ENCODE measurements at regions not wholly inside any gene's neighbourhood (a gene's known extent, or its start where the extent isn't known, plus 50 kb on each side); places are given as distances from the start of the nearest gene placed in this dataset.

- intact Hi-C loops (cut with DNase I), result loop anchor here in 1 of 4 donors (10.0 kb wide), 1 partner anchor 91 kb away; no protein-coding TSS in a partner anchor
- DNase-seq (no peak), ATAC-seq (no peak)
- Histone ChIP-seq H3K27ac (ENCODE audit: low read length) (no peak overlapping the region), H3K27me3 (ENCODE audit: control insufficient read depth, insufficient read depth) (no peaks in the 10 kb centered on the region), H3K4me1 (ENCODE audit: control insufficient read depth, insufficient read depth, low read length) (no peaks in the 10 kb centered on the region), H3K9me3 (ENCODE audit: control insufficient read depth, low read length) (no peaks in the 10 kb centered on the region), H3K4me3 (ENCODE audit: low read length) (no peak overlapping the region)
- WGBS, result 70% methylated on average over 1 of the region's 1 CpG
These were observed 52.9 kb upstream of the HPGDS start for GRCh38 chr4:94395562-94395961.

- Histone ChIP-seq H3K9me3 (ENCODE audit: control insufficient read depth, low read length) (no peaks in the 10 kb centered on the region), H3K4me1 (ENCODE audit: control insufficient read depth, insufficient read depth, low read length) (peaks cover 3% of the 10 kb centered on the region), H3K27ac (ENCODE audit: low read length) (no peak overlapping the region), H3K4me3 (ENCODE audit: low read length) (no peak overlapping the region), H3K27me3 (ENCODE audit: control insufficient read depth, insufficient read depth) (no peaks in the 10 kb centered on the region)
- 97% methylated on average over 2 of the region's 2 CpGs for WGBS
- DNase-seq, result no peak
- ATAC-seq, result no peak
- intact Hi-C loops (cut with DNase I), result loop anchor here in 1 of 4 donors (10.0 kb wide), 1 partner anchor 92 kb away; no protein-coding TSS in a partner anchor
These were observed 54.3 kb upstream of the HPGDS start for GRCh38 chr4:94396984-94397383.

- intact Hi-C loops (cut with DNase I), result loop anchor here in 1 of 4 donors (10.0 kb wide), 1 partner anchor 93 kb away; no protein-coding TSS in a partner anchor
- Histone ChIP-seq H3K4me1 (ENCODE audit: control insufficient read depth, insufficient read depth, low read length) (peaks cover 3% of the 10 kb centered on the region), H3K4me3 (ENCODE audit: low read length) (no peak overlapping the region), H3K27me3 (ENCODE audit: control insufficient read depth, insufficient read depth) (no peaks in the 10 kb centered on the region), H3K9me3 (ENCODE audit: control insufficient read depth, low read length) (no peaks in the 10 kb centered on the region), H3K27ac (ENCODE audit: low read length) (no peak overlapping the region)
- ATAC-seq, result no peak
- DNase-seq, result no peak
- 84% methylated on average over 2 of the region's 2 CpGs for WGBS
These were observed 54.1 kb upstream of the PDLIM5 start for GRCh38 chr4:94397635-94398034.

- 85% methylated on average over 2 of the region's 2 CpGs for WGBS
- Histone ChIP-seq H3K27ac (ENCODE audit: low read length) (no peak overlapping the region), H3K9me3 (ENCODE audit: control insufficient read depth, low read length) (no peaks in the 10 kb centered on the region), H3K4me3 (ENCODE audit: low read length) (no peak overlapping the region), H3K4me1 (ENCODE audit: control insufficient read depth, insufficient read depth, low read length) (peaks cover 3% of the 10 kb centered on the region), H3K27me3 (ENCODE audit: control insufficient read depth, insufficient read depth) (no peaks in the 10 kb centered on the region)
- no peak for DNase-seq
- no peak for ATAC-seq
- intact Hi-C loops (cut with DNase I), result loop anchor here in 1 of 4 donors (10.0 kb wide), 1 partner anchor 94 kb away; no protein-coding TSS in a partner anchor
These were observed 52.5 kb upstream of the PDLIM5 start for GRCh38 chr4:94399277-94399676.

- DNase-seq, result no peak
- intact Hi-C loops (cut with DNase I), result loop anchor here in 1 of 4 donors (10.0 kb wide), 1 partner anchor 95 kb away; no protein-coding TSS in a partner anchor
- ATAC-seq, result peak in 1 of 2 donors; percentile 41
- Histone ChIP-seq H3K27me3 (ENCODE audit: control insufficient read depth, insufficient read depth) (no peaks in the 10 kb centered on the region), H3K4me3 (ENCODE audit: low read length) (no peak overlapping the region), H3K4me1 (ENCODE audit: control insufficient read depth, insufficient read depth, low read length) (peaks cover 3% of the 10 kb centered on the region), H3K27ac (ENCODE audit: low read length) (no peak overlapping the region), H3K9me3 (ENCODE audit: control insufficient read depth, low read length) (no peaks in the 10 kb centered on the region)
- WGBS, result 49% methylated on average over 1 of the region's 1 CpG
These were observed 52.0 kb upstream of the PDLIM5 start for GRCh38 chr4:94399721-94400120.

- no peak overlapping the region for H3K27ac ChIP-seq (ENCODE audit: low read length)
- WGBS, result 43% methylated on average over 3 of the region's 3 CpGs
- no peaks in the 10 kb centered on the region for H3K9me3 ChIP-seq (ENCODE audit: control insufficient read depth, low read length)
- no peak overlapping the region for H3K4me3 ChIP-seq (ENCODE audit: low read length)
- no peak for DNase-seq
- ATAC-seq, result no peak
- peaks cover 3% of the 10 kb centered on the region for H3K4me1 ChIP-seq (ENCODE audit: control insufficient read depth, insufficient read depth, low read length)
- intact Hi-C loops (cut with DNase I), result no loop called here
- no peaks in the 10 kb centered on the region for H3K27me3 ChIP-seq (ENCODE audit: control insufficient read depth, insufficient read depth)
These were observed 51.6 kb upstream of the PDLIM5 start for GRCh38 chr4:94400191-94400590.

Data from right cardiac atrium (tissue), 5 donors.